Stimulated activated CD8-positive, alpha-beta memory T cell treated with anti-CD3 and anti-CD28 coated beads, Interleukin-4, amount 100 ng/mL, for 1 hour (primary cell): ENCODE measurements at regions not wholly inside any gene's neighbourhood (a gene's known extent, or its start where the extent isn't known, plus 50 kb on each side); places are given as distances from the start of the nearest gene placed in this dataset.

Experiments used
- DNase-seq, 2 donors: peaks; one replicate each; pipeline ENCODE4 v3.0.0-alpha.2; 2020; ENCODE audit warnings: low read depth in 2 of 2, low spot score in 1 of 2

GRCh38 chr13:103540382-103540765 lies 474.2 kb upstream of the SLC10A2 start:
- DNase-seq, result no peak

- no peak for DNase-seq
Observed at GRCh38 chr13:103539721-103540381, 473.6 kb upstream of the SLC10A2 start.

- DNase-seq, result no peak
Observed at GRCh38 chr13:103539265-103539664, 473.0 kb upstream of the SLC10A2 start.

- DNase-seq, result no peak
Observed at GRCh38 chr13:103537616-103538015, 471.4 kb upstream of the SLC10A2 start.

GRCh38 chr13:103531278-103531677 lies 465.1 kb upstream of the SLC10A2 start:
- no peak for DNase-seq

GRCh38 chr13:103528437-103528836 lies 462.2 kb upstream of the SLC10A2 start:
- DNase-seq, result no peak

- no peak for DNase-seq
Observed at GRCh38 chr13:103525530-103525929, 459.3 kb upstream of the SLC10A2 start.

- no peak for DNase-seq
Observed at GRCh38 chr13:103523858-103524257, 457.6 kb upstream of the SLC10A2 start.

- DNase-seq, result no peak
Observed at GRCh38 chr13:103521532-103521931, 455.3 kb upstream of the SLC10A2 start.

- DNase-seq, result no peak
Observed at GRCh38 chr13:103517768-103518102, 451.5 kb upstream of the SLC10A2 start.

GRCh38 chr13:103517066-103517767 lies 451.0 kb upstream of the SLC10A2 start:
- no peak for DNase-seq

- DNase-seq, result no peak
Observed at GRCh38 chr13:103516015-103516795, 450.0 kb upstream of the SLC10A2 start.

- DNase-seq, result no peak
Observed at GRCh38 chr13:103515410-103515809, 449.2 kb upstream of the SLC10A2 start.

GRCh38 chr13:103514619-103515018 lies 448.4 kb upstream of the SLC10A2 start:
- DNase-seq, result no peak

- no peak for DNase-seq
Observed at GRCh38 chr13:103514188-103514587, 448.0 kb upstream of the SLC10A2 start.

- no peak for DNase-seq
Observed at GRCh38 chr13:103510007-103510535, 443.9 kb upstream of the SLC10A2 start.

GRCh38 chr13:103497404-103497803 lies 431.2 kb upstream of the SLC10A2 start:
- no peak for DNase-seq

GRCh38 chr13:103487841-103488240 lies 421.6 kb upstream of the SLC10A2 start:
- no peak for DNase-seq

GRCh38 chr13:103473081-103473480 lies 406.9 kb upstream of the SLC10A2 start:
- no peak for DNase-seq

GRCh38 chr13:103471896-103472295 lies 405.7 kb upstream of the SLC10A2 start:
- no peak for DNase-seq

- DNase-seq, result no peak
Observed at GRCh38 chr13:103469771-103470170, 403.6 kb upstream of the SLC10A2 start.

- DNase-seq, result no peak
Observed at GRCh38 chr13:103466761-103467160, 400.5 kb upstream of the SLC10A2 start.
